ENCODE measurements at regions not wholly inside any gene's neighbourhood (a gene's known extent, or its start where the extent isn't known, plus 50 kb on each side); places are given as distances from the start of the nearest gene placed in this dataset.

GRCh38 chr20:11281240-11281639, 607.4 kb upstream of the JAG1 start:
- TF ChIP-seq CTCF (IDR thresholded peaks at IDR 0.05; ENCODE audit: insufficient read depth, low read depth, low read length) (no peak), EZH2 (IDR thresholded peaks at IDR 0.05; ENCODE audit: insufficient read depth, low read length) (no peak)
